Mesendoderm (in vitro differentiated cells): ENCODE measurements at regions not wholly inside any gene's neighbourhood (a gene's known extent, or its start where the extent isn't known, plus 50 kb on each side); places are given as distances from the start of the nearest gene placed in this dataset.
"Not testable (repeated sequence)": the region's sequence is repeated elsewhere in the genome, so short reads cannot be mapped to it uniquely, and the experiment has no call there.

ENCODE experiments used
- DNase-seq: peaks from one replicate; pipeline ENCODE4 v3.0.0; 2013
- H2AK5ac ChIP-seq: 2 replicates; pipeline ENCODE4 v1.6.1; 2013; ENCODE audit warnings: low read length, inconsistent platforms
- H2BK120ac ChIP-seq: 2 replicates; pipeline ENCODE4 v1.6.1; 2013; ENCODE audit warnings: low read depth, mild to moderate bottlenecking, low read length, moderate library complexity, mixed read lengths
- H2BK15ac ChIP-seq: replicated peaks from 2 replicates; pipeline ENCODE4 v1.6.1; 2013; ENCODE audit warnings: low read depth, mild to moderate bottlenecking, moderate library complexity
- H2BK5ac ChIP-seq: 2 replicates; pipeline ENCODE4 v1.6.1; 2013; ENCODE audit warnings: low read length, inconsistent platforms
- H3K18ac ChIP-seq: 2 replicates; pipeline ENCODE4 v1.6.1; 2013; ENCODE audit warnings: mild to moderate bottlenecking, low read length, mixed read lengths
- H3K23ac ChIP-seq: one replicate; pipeline ENCODE4 v1.6.1; 2013; ENCODE audit warnings: low read length
- H3K27ac ChIP-seq: 2 replicates; pipeline ENCODE4 v1.5.1; 2013; ENCODE audit warnings: low read depth, mild to moderate bottlenecking, inconsistent platforms, low read length, moderate library complexity
- H3K27me3 ChIP-seq: 2 replicates; pipeline ENCODE4 v1.6.1; 2013; ENCODE audit warnings: low read length, control low read depth, mild to moderate bottlenecking, inconsistent platforms; ENCODE audit not compliant: insufficient read depth, poor library complexity
- H3K36me3 ChIP-seq: 2 replicates; pipeline ENCODE4 v1.6.1; 2013; ENCODE audit warnings: low read length, inconsistent platforms; ENCODE audit not compliant: control insufficient read depth, insufficient read depth
- H3K4ac ChIP-seq: one replicate; pipeline ENCODE4 v1.6.1; 2013; ENCODE audit warnings: low read depth, mild to moderate bottlenecking, low read length, moderate library complexity
- H3K4me1 ChIP-seq: 2 replicates; pipeline ENCODE4 v1.6.1; 2013; ENCODE audit warnings: low read depth, low read length, inconsistent platforms; ENCODE audit not compliant: control insufficient read depth
- H3K4me2 ChIP-seq: 2 replicates; pipeline ENCODE4 v1.6.1; 2013; ENCODE audit warnings: low read length
- H3K4me3 ChIP-seq: 2 replicates; pipeline ENCODE4 v1.5.1; 2013; ENCODE audit warnings: mild to moderate bottlenecking, low read length
- H3K56ac ChIP-seq: one replicate; pipeline ENCODE4 v1.6.1; 2013; ENCODE audit warnings: low read length
- H3K79me1 ChIP-seq: 2 replicates; pipeline ENCODE4 v1.6.1; 2013; ENCODE audit warnings: low read length, inconsistent platforms
- H3K79me2 ChIP-seq: 2 replicates; pipeline ENCODE4 v1.6.1; 2013; ENCODE audit warnings: mild to moderate bottlenecking, low read length; ENCODE audit not compliant: control insufficient read depth, insufficient read depth
- H3K9ac ChIP-seq: 2 replicates; pipeline ENCODE4 v1.6.1; 2013; ENCODE audit warnings: low read length, inconsistent platforms
- H4K5ac ChIP-seq: one replicate; pipeline ENCODE4 v1.6.1; 2013; ENCODE audit warnings: low read length
- H4K8ac ChIP-seq: one replicate; pipeline ENCODE4 v1.6.1; 2013; ENCODE audit warnings: low read depth, mild to moderate bottlenecking, control low read depth, low read length, moderate library complexity
- WGBS: extraction: QIAGEN DNeasy Blood & Tissue Kit; methylation state at CpG from one replicate; pipeline ENCODE4 v1.1.7; 2013; ENCODE audit warnings: low lambda C conversion rate, missing lambda C conversion rate; ENCODE audit not compliant: insufficient coverage; ENCODE audit errors: extremely low coverage; 5-methylcytosine and 5-hydroxymethylcytosine counted together

GRCh38 chr10:117830205-117830604, 216.5 kb downstream of the RAB11FIP2 start:
- no peaks in the 10 kb centered on the region for H3K79me2 ChIP-seq
- H4K8ac ChIP-seq: no peak overlapping the region
- no peak overlapping the region for H3K23ac ChIP-seq
- no peak overlapping the region for H3K4me3 ChIP-seq
- H3K79me1 ChIP-seq: no peaks in the 10 kb centered on the region
- H3K27ac ChIP-seq: no peak overlapping the region
- H3K4me1 ChIP-seq: peaks cover 2% of the 10 kb centered on the region
- H2BK5ac ChIP-seq: no peak overlapping the region
- peak overlapping the region; percentile 80 for H3K18ac ChIP-seq
- no peak overlapping the region for H2BK15ac ChIP-seq
- no peak overlapping the region for H4K5ac ChIP-seq
- WGBS: no CpG with 5 or more reads among the region's 14 CpGs
- no peak for DNase-seq
- H3K27me3 ChIP-seq: no peaks in the 10 kb centered on the region
- no peak overlapping the region for H2AK5ac ChIP-seq
- no peak overlapping the region for H3K56ac ChIP-seq
- H3K36me3 ChIP-seq: no peaks in the 10 kb centered on the region
- no peak overlapping the region for H3K9ac ChIP-seq
- no peak overlapping the region for H3K4ac ChIP-seq
- H3K4me2 ChIP-seq: no peak overlapping the region
- H2BK120ac ChIP-seq: no peak overlapping the region

DNA sequence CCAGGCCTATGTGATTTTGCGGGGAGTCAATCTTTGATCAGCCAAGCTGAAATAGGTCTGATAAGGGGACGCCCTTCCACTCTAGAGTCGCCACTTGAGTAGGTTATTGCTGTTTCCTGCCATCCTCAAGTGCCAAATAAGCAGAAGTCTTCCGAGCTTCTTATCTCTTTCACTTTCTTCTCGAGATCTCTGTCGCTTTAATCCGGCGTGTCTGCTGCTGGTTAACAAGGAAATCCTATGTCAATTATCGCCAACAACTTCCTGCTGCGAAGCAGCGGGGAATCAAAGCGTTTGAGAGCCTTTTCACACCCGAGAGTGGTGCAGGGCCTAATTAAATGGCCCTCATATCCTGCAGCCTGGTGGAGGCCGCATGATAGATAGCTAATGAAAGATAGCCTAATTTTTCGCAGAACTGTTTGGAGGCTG, 215.9 kb downstream of the RAB11FIP2 start:
- H3K4me3 ChIP-seq: no peak overlapping the region
- H3K79me2 ChIP-seq: no peaks in the 10 kb centered on the region
- H3K4me1 ChIP-seq: peaks cover 2% of the 10 kb centered on the region
- no peak overlapping the region for H2BK120ac ChIP-seq
- no CpG with 5 or more reads among the region's 15 CpGs for WGBS
- no peak overlapping the region for H3K23ac ChIP-seq
- H3K36me3 ChIP-seq: no peaks in the 10 kb centered on the region
- no peak overlapping the region for H3K56ac ChIP-seq
- H4K8ac ChIP-seq: no peak overlapping the region
- H2BK15ac ChIP-seq: no peak overlapping the region
- no peak overlapping the region for H3K9ac ChIP-seq
- H2AK5ac ChIP-seq: no peak overlapping the region
- H4K5ac ChIP-seq: no peak overlapping the region
- H3K27me3 ChIP-seq: no peaks in the 10 kb centered on the region
- H3K18ac ChIP-seq: no peak overlapping the region
- DNase-seq: peak; percentile 97
- H3K27ac ChIP-seq: no peak overlapping the region
- no peaks in the 10 kb centered on the region for H3K79me1 ChIP-seq
- H2BK5ac ChIP-seq: no peak overlapping the region
- H3K4me2 ChIP-seq: no peak overlapping the region
- H3K4ac ChIP-seq: no peak overlapping the region

DNA sequence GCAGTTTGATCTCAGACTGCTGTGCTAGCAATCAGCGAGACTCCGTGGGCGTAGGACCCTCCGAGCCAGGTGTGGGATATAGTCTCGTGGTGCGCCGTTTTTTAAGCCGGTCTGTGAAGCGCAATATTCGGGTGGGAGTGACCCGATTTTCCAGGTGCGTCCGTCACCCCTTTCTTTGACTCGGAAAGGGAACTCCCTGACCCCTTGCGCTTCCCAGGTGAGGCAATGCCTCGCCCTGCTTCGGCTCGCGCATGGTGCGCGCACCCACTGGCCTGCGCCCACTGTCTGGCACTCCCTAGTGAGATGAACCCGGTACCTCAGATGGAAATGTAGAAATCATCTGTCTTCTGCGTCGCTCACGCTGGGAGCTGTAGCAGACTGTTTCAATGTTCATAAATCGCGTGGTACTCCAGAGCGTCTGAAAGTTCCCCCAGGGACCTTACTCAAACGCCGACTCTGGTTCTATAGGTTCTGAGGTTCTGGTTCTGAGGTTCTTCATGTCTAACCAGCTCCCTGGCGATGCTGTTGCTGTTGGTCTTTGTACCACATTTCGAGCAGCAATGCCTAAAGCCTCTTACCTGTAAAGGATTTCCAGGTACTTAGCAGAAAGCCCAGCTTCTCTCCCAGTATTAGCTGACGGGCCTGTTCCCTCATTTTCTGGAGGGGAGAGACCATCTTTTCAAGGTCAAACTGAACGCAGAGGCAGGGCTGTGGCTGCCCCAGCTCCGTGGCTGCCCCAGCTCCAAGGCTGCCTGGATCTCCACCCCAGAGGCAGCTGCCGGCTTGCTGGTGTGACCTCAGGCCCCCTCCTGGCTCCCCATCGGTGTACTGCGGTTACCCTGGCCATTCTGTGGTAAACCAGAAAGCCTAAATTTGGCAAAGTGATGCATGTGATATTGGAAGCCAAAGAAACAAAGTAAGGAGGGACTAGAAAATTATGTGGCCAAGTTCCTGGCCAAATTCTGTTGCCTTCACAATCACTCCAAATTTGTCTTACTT, 207.9 kb downstream of the RAB11FIP2 start:
- Histone ChIP-seq H3K4me2 (peak overlapping the region; percentile 9), H3K9ac (peak overlapping the region; percentile 36), H3K56ac (peak overlapping the region; percentile 74)
- not testable (repeated sequence) for H3K4me3 ChIP-seq, H3K79me1 ChIP-seq, H3K27me3 ChIP-seq, H2BK120ac ChIP-seq, H3K27ac ChIP-seq, H2BK5ac ChIP-seq, H2AK5ac ChIP-seq, H3K23ac ChIP-seq, H4K5ac ChIP-seq, H3K36me3 ChIP-seq, H3K4me1 ChIP-seq, H2BK15ac ChIP-seq, H3K79me2 ChIP-seq, H4K8ac ChIP-seq, H3K18ac ChIP-seq, H3K4ac ChIP-seq
- peak; percentile 18 for DNase-seq
- WGBS: no CpG with 5 or more reads among the region's 39 CpGs

- not testable (repeated sequence) for H3K18ac ChIP-seq, H2BK15ac ChIP-seq, H3K79me2 ChIP-seq, H3K27ac ChIP-seq, H3K27me3 ChIP-seq, H3K4me1 ChIP-seq, H3K56ac ChIP-seq, DNase-seq, H3K9ac ChIP-seq, H3K4ac ChIP-seq, H3K36me3 ChIP-seq, H3K23ac ChIP-seq, H3K4me2 ChIP-seq, H3K4me3 ChIP-seq, H4K5ac ChIP-seq, H4K8ac ChIP-seq, H2AK5ac ChIP-seq, H2BK120ac ChIP-seq, H2BK5ac ChIP-seq, H3K79me1 ChIP-seq
- no CpG with 5 or more reads among the region's 1 CpG for WGBS
Measured at GRCh38 chr10:117856426-117856825, 190.3 kb downstream of the RAB11FIP2 start.

GRCh38 chr10:117860135-117860534, 186.6 kb downstream of the RAB11FIP2 start:
- Histone ChIP-seq H3K56ac (no peak overlapping the region), H3K79me2 (no peaks in the 10 kb centered on the region), H3K36me3 (no peaks in the 10 kb centered on the region), H3K9ac (no peak overlapping the region), H4K5ac (no peak overlapping the region), H3K18ac (no peak overlapping the region), H4K8ac (no peak overlapping the region), H3K4me1 (no peaks in the 10 kb centered on the region), H3K79me1 (no peaks in the 10 kb centered on the region), H3K27me3 (no peaks in the 10 kb centered on the region), H3K27ac (no peak overlapping the region), H2AK5ac (no peak overlapping the region), H3K4me2 (no peak overlapping the region), H2BK5ac (no peak overlapping the region), H3K23ac (no peak overlapping the region), H2BK15ac (no peak overlapping the region), H2BK120ac (no peak overlapping the region), H3K4me3 (no peak overlapping the region), H3K4ac (no peak overlapping the region)
- DNase-seq: no peak
- no CpG with 5 or more reads among the region's 5 CpGs for WGBS
